ENCODE measurements at regions not wholly inside any gene's neighbourhood (a gene's known extent, or its start where the extent isn't known, plus 50 kb on each side); places are given as distances from the start of the nearest gene placed in this dataset.
A peak's percentile ranks its signal among the peaks of the same experiment; 100 is the strongest.
"Not testable (repeated sequence)": the region's sequence is repeated elsewhere in the genome, so short reads cannot be mapped to it uniquely, and the experiment has no call there.

- H3K9me3 ChIP-seq; H3K36me3 ChIP-seq (ENCODE audit: control insufficient read depth in 2 of 2, extremely low read depth in 1 of 2, insufficient read depth in 1 of 2, low read length in 1 of 2); H3K4me1 Mint-ChIP-seq; CTCF ChIA-PET; H3K27ac Mint-ChIP-seq; H3K36me3 Mint-ChIP-seq; H3K4me1 ChIP-seq (ENCODE audit: control insufficient read depth in 1 of 2, extremely low read depth in 1 of 2, insufficient read depth in 2 of 2, low read length in 2 of 2); H3K27me3 Mint-ChIP-seq; H3K27me3 ChIP-seq (replicated peaks in 1 of 2; ENCODE audit: control insufficient read depth in 2 of 2, extremely low read depth in 1 of 2, insufficient read depth in 2 of 2, low read length in 1 of 2); DNase-seq; H3K27ac ChIP-seq (ENCODE audit: low read length); H3K4me3 Mint-ChIP-seq; H3K4me3 ChIP-seq (ENCODE audit: control insufficient read depth in 1 of 2, extremely low read depth in 1 of 2, low read length in 1 of 2); ATAC-seq (replicated peaks in 1 of 4): not testable (repeated sequence)
- POLR2A ChIA-PET: interaction anchor here in 1 of 2 donors (0.6 kb wide), 1 partner anchor 31 kb away, joined by 5 read pairs; no protein-coding TSS in a partner anchor
- H3K9me3 Mint-ChIP-seq: peaks cover 6 to 24% (median 17%) of the 10 kb centered on the region in 3 donors
- whole genome bisulfite sequencing (ENCODE audit: insufficient coverage): no CpG with 5 or more reads among the region's 2 CpGs
Measured at GRCh38 chr10:16083551-16083950, 223.2 kb upstream of the MINDY3 start.

GRCh38 chr10:16105082-16105481, 244.8 kb upstream of the MINDY3 start:
- ChIA-PET CTCF (no interaction called here), POLR2A (no interaction called here)
- H3K4me3 ChIP-seq (ENCODE audit: control insufficient read depth in 1 of 2, extremely low read depth in 1 of 2, low read length in 1 of 2): no peak overlapping the region
- Mint-ChIP-seq H3K27ac (no peak overlapping the region), H3K9me3 (no peaks in the 10 kb centered on the region), H3K36me3 (no peaks in the 10 kb centered on the region), H3K4me1 (no peaks in the 10 kb centered on the region), H3K27me3 (no peaks in the 10 kb centered on the region), H3K4me3 (no peak overlapping the region)
- H3K27me3 ChIP-seq (replicated peaks in 1 of 2; ENCODE audit: control insufficient read depth in 2 of 2, extremely low read depth in 1 of 2, insufficient read depth in 2 of 2, low read length in 1 of 2): no peaks in the 10 kb centered on the region
- H3K36me3 ChIP-seq (ENCODE audit: control insufficient read depth in 2 of 2, extremely low read depth in 1 of 2, insufficient read depth in 1 of 2, low read length in 1 of 2): no peaks in the 10 kb centered on the region
- no peaks in the 10 kb centered on the region for H3K9me3 ChIP-seq
- H3K4me1 ChIP-seq (ENCODE audit: control insufficient read depth in 1 of 2, extremely low read depth in 1 of 2, insufficient read depth in 2 of 2, low read length in 2 of 2): no peaks in the 10 kb centered on the region
- DNase-seq (no peak), ATAC-seq (replicated peaks in 1 of 4) (no peak)
- WGBS (ENCODE audit: insufficient coverage): no CpG with 5 or more reads among the region's 3 CpGs
- H3K27ac ChIP-seq (ENCODE audit: low read length): no peak overlapping the region

- CTCF ChIA-PET: no interaction called here
- Histone ChIP-seq H3K36me3 (ENCODE audit: control insufficient read depth in 2 of 2, extremely low read depth in 1 of 2, insufficient read depth in 1 of 2, low read length in 1 of 2) (no peaks in the 10 kb centered on the region), H3K4me3 (ENCODE audit: control insufficient read depth in 1 of 2, extremely low read depth in 1 of 2, low read length in 1 of 2) (no peak overlapping the region), H3K27me3 (replicated peaks in 1 of 2; ENCODE audit: control insufficient read depth in 2 of 2, extremely low read depth in 1 of 2, insufficient read depth in 2 of 2, low read length in 1 of 2) (no peaks in the 10 kb centered on the region), H3K4me1 (ENCODE audit: control insufficient read depth in 1 of 2, extremely low read depth in 1 of 2, insufficient read depth in 2 of 2, low read length in 2 of 2) (no peaks in the 10 kb centered on the region), H3K9me3 (no peaks in the 10 kb centered on the region), H3K27ac (ENCODE audit: low read length) (no peak overlapping the region)
- Mint-ChIP-seq H3K9me3 (peaks cover 0 to 5% (median 4%) of the 10 kb centered on the region in 3 donors), H3K27me3 (no peaks in the 10 kb centered on the region), H3K4me3 (no peak overlapping the region), H3K36me3 (no peaks in the 10 kb centered on the region), H3K27ac (no peak overlapping the region), H3K4me1 (no peaks in the 10 kb centered on the region)
- WGBS (ENCODE audit: insufficient coverage): 73% methylated on average over 6 of the region's 11 CpGs
- ATAC-seq (replicated peaks in 1 of 4) (no peak), DNase-seq (peak in 1 of 35 experiments; percentile 1)
- POLR2A ChIA-PET: interaction anchor here in 1 of 2 donors (0.6 kb wide), 1 partner anchor 1190 kb away, joined by 4 read pairs; no protein-coding TSS in a partner anchor
Measured at GRCh38 chr10:16116404-16117304, 256.3 kb upstream of the MINDY3 start.

GRCh38 chr10:16117305-16117695, 257.0 kb upstream of the MINDY3 start:
- no peak for ATAC-seq (replicated peaks in 1 of 4)
- no CpG with 5 or more reads among the region's 4 CpGs for WGBS (ENCODE audit: insufficient coverage)
- H3K27ac Mint-ChIP-seq: no peak overlapping the region
- no peak for DNase-seq
- no peaks in the 10 kb centered on the region for H3K4me1 Mint-ChIP-seq
- H3K4me3 Mint-ChIP-seq: no peak overlapping the region
- ChIA-PET CTCF (no interaction called here), POLR2A (interaction anchor here in 1 of 2 donors (0.6 kb wide), 1 partner anchor 1190 kb away, joined by 4 read pairs; no protein-coding TSS in a partner anchor)
- Histone ChIP-seq H3K27me3 (replicated peaks in 1 of 2; ENCODE audit: control insufficient read depth in 2 of 2, extremely low read depth in 1 of 2, insufficient read depth in 2 of 2, low read length in 1 of 2) (no peaks in the 10 kb centered on the region), H3K4me3 (ENCODE audit: control insufficient read depth in 1 of 2, extremely low read depth in 1 of 2, low read length in 1 of 2) (no peak overlapping the region), H3K9me3 (no peaks in the 10 kb centered on the region), H3K36me3 (ENCODE audit: control insufficient read depth in 2 of 2, extremely low read depth in 1 of 2, insufficient read depth in 1 of 2, low read length in 1 of 2) (no peaks in the 10 kb centered on the region), H3K27ac (ENCODE audit: low read length) (no peak overlapping the region), H3K4me1 (ENCODE audit: control insufficient read depth in 1 of 2, extremely low read depth in 1 of 2, insufficient read depth in 2 of 2, low read length in 2 of 2) (no peaks in the 10 kb centered on the region)
- no peaks in the 10 kb centered on the region for H3K36me3 Mint-ChIP-seq
- peaks cover 0 to 5% (median 4%) of the 10 kb centered on the region in 3 donors for H3K9me3 Mint-ChIP-seq
- H3K27me3 Mint-ChIP-seq: no peaks in the 10 kb centered on the region

- no peaks in the 10 kb centered on the region for H3K4me1 Mint-ChIP-seq
- Histone ChIP-seq H3K27ac (ENCODE audit: low read length) (no peak overlapping the region), H3K36me3 (ENCODE audit: control insufficient read depth in 2 of 2, extremely low read depth in 1 of 2, insufficient read depth in 1 of 2, low read length in 1 of 2) (no peaks in the 10 kb centered on the region), H3K4me3 (ENCODE audit: control insufficient read depth in 1 of 2, extremely low read depth in 1 of 2, low read length in 1 of 2) (no peak overlapping the region), H3K9me3 (no peaks in the 10 kb centered on the region), H3K27me3 (replicated peaks in 1 of 2; ENCODE audit: control insufficient read depth in 2 of 2, extremely low read depth in 1 of 2, insufficient read depth in 2 of 2, low read length in 1 of 2) (no peaks in the 10 kb centered on the region), H3K4me1 (ENCODE audit: control insufficient read depth in 1 of 2, extremely low read depth in 1 of 2, insufficient read depth in 2 of 2, low read length in 2 of 2) (no peaks in the 10 kb centered on the region)
- no peak for ATAC-seq (replicated peaks in 1 of 4)
- ChIA-PET POLR2A (no interaction called here), CTCF (no interaction called here)
- H3K36me3 Mint-ChIP-seq: no peaks in the 10 kb centered on the region
- peaks cover 0 to 3% of the 10 kb centered on the region in 2 donors for H3K27me3 Mint-ChIP-seq
- H3K27ac Mint-ChIP-seq: no peak overlapping the region
- no peak overlapping the region for H3K4me3 Mint-ChIP-seq
- no peak for DNase-seq
- H3K9me3 Mint-ChIP-seq: no peaks in the 10 kb centered on the region
Measured at GRCh38 chr10:16119445-16119844, 259.1 kb upstream of the MINDY3 start.

GRCh38 chr10:16120563-16120962, 260.3 kb upstream of the MINDY3 start:
- Mint-ChIP-seq H3K4me1 (no peaks in the 10 kb centered on the region), H3K27me3 (peaks cover 0 to 3% of the 10 kb centered on the region in 2 donors), H3K9me3 (no peaks in the 10 kb centered on the region), H3K27ac (no peak overlapping the region), H3K4me3 (no peak overlapping the region), H3K36me3 (no peaks in the 10 kb centered on the region)
- no peak overlapping the region for H3K27ac ChIP-seq (ENCODE audit: low read length)
- H3K36me3 ChIP-seq (ENCODE audit: control insufficient read depth in 2 of 2, extremely low read depth in 1 of 2, insufficient read depth in 1 of 2, low read length in 1 of 2): no peaks in the 10 kb centered on the region
- no peaks in the 10 kb centered on the region for H3K27me3 ChIP-seq (replicated peaks in 1 of 2; ENCODE audit: control insufficient read depth in 2 of 2, extremely low read depth in 1 of 2, insufficient read depth in 2 of 2, low read length in 1 of 2)
- no peaks in the 10 kb centered on the region for H3K4me1 ChIP-seq (ENCODE audit: control insufficient read depth in 1 of 2, extremely low read depth in 1 of 2, insufficient read depth in 2 of 2, low read length in 2 of 2)
- CTCF ChIA-PET: no interaction called here
- H3K4me3 ChIP-seq (ENCODE audit: control insufficient read depth in 1 of 2, extremely low read depth in 1 of 2, low read length in 1 of 2): no peak overlapping the region
- no peak for DNase-seq
- ATAC-seq (replicated peaks in 1 of 4): no peak
- WGBS (ENCODE audit: insufficient coverage): no CpG with 5 or more reads among the region's 3 CpGs
- POLR2A ChIA-PET: no interaction called here
- H3K9me3 ChIP-seq: no peaks in the 10 kb centered on the region

Measured in T-cell (primary cell).